ENCODE measurements at regions not wholly inside any gene's neighbourhood (a gene's known extent, or its start where the extent isn't known, plus 50 kb on each side); places are given as distances from the start of the nearest gene placed in this dataset.

DNA sequence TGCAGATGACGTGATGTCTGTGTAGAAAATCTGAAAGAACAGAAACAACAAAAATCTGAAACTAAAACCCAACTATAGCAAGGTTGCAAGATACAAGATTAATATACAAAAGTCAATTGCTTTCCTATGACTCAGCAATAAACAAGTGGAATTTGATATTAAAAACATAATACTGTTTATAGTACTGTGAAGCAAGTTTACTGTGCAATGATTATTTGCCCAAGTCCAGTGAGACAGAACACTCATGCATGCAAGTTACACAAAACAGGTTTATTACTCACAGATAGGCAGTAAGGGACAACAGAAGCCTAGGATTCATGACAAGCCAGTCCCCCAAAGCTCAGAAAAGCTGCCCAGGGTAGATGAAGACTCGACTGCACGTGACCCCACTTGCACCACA is 62.4 kb upstream of the RAB4A start:
- TF ChIP-seq EP300 (IDR thresholded peaks at IDR 0.05), result no peak
- TF ChIP-seq, protein P1, sequence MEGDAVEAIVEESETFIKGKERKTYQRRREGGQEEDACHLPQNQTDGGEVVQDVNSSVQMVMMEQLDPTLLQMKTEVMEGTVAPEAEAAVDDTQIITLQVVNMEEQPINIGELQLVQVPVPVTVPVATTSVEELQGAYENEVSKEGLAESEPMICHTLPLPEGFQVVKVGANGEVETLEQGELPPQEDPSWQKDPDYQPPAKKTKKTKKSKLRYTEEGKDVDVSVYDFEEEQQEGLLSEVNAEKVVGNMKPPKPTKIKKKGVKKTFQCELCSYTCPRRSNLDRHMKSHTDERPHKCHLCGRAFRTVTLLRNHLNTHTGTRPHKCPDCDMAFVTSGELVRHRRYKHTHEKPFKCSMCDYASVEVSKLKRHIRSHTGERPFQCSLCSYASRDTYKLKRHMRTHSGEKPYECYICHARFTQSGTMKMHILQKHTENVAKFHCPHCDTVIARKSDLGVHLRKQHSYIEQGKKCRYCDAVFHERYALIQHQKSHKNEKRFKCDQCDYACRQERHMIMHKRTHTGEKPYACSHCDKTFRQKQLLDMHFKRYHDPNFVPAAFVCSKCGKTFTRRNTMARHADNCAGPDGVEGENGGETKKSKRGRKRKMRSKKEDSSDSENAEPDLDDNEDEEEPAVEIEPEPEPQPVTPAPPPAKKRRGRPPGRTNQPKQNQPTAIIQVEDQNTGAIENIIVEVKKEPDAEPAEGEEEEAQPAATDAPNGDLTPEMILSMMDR (IDR thresholded peaks at IDR 0.05), result no peak

Measured in upper lobe of left lung (tissue), 4 donors.